HCT116 (cell line): ENCODE measurements at regions not wholly inside any gene's neighbourhood (a gene's known extent, or its start where the extent isn't known, plus 50 kb on each side); places are given as distances from the start of the nearest gene placed in this dataset.

Experiments
- EZH2 ChIP-seq: fragments of 200-600 bp; sonication (generic); IDR thresholded peaks from 2 replicates; pipeline ENCODE4 v1.6.1; 2017; ENCODE audit warnings: antibody characterized with exemption, mixed run types
- POLR2A ChIP-seq: IDR thresholded peaks from 2 replicates; pipeline ENCODE4 v1.7.0; 2011; ENCODE audit warnings: borderline replicate concordance; ENCODE audit not compliant: insufficient read depth, insufficient read length; ENCODE audit errors: extremely low read depth
- ZNF274 ChIP-seq: fragments of 200-500 bp; sonication (Bioruptor generic); IDR thresholded peaks from 2 replicates; pipeline ENCODE4 v1.6.1; 2014; ENCODE audit warnings: mild to moderate bottlenecking, low read depth, low read length, inconsistent platforms
- TF ChIP-seq, protein P1 (sequence below), 3 experiments: fragments of 200-600 bp in 1 of 3; sonication (generic) in 1 of 3; IDR thresholded peaks in 2 of 3; conservative IDR thresholded peaks in 1 of 3; 2 replicates each; pipeline ENCODE4 v1.5.1; 2012 to 2017; ENCODE audit warnings: low read depth in 2 of 3, low read length in 2 of 3, antibody characterized with exemption in 1 of 3, borderline replicate concordance in 1 of 3, control low read depth in 1 of 3, mild to moderate bottlenecking in 1 of 3, mixed read lengths in 1 of 3, mixed run types in 1 of 3, moderate library complexity in 1 of 3; ENCODE audit not compliant: insufficient read depth in 1 of 3

DNA sequence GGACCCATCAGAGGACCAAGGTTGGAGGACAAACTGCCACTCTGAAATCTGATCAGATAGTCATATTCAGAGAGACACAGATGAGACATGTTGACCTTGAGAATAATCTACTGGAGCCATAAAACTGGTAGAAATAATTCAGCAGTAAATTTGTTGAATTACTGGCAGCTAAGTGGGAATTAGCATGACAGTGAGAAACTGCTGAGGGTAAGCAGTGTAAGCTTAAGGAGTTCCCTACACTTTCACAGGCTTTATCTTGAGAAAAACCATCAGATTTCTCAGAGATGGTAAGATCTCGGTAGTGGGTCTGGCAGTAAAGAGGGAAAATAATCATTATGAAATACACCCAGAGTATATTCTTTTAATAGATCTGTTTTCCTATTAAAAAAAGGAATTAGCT, 213.7 kb downstream of the TECRL start:
- TF ChIP-seq POLR2A (no peak), ZNF274 (no peak), EZH2 (no peak)
- TF ChIP-seq, protein P1, sequence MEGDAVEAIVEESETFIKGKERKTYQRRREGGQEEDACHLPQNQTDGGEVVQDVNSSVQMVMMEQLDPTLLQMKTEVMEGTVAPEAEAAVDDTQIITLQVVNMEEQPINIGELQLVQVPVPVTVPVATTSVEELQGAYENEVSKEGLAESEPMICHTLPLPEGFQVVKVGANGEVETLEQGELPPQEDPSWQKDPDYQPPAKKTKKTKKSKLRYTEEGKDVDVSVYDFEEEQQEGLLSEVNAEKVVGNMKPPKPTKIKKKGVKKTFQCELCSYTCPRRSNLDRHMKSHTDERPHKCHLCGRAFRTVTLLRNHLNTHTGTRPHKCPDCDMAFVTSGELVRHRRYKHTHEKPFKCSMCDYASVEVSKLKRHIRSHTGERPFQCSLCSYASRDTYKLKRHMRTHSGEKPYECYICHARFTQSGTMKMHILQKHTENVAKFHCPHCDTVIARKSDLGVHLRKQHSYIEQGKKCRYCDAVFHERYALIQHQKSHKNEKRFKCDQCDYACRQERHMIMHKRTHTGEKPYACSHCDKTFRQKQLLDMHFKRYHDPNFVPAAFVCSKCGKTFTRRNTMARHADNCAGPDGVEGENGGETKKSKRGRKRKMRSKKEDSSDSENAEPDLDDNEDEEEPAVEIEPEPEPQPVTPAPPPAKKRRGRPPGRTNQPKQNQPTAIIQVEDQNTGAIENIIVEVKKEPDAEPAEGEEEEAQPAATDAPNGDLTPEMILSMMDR (IDR thresholded peaks at IDR 0.05 in 2 of 3, conservative IDR thresholded peaks at IDR 0.05 in 1 of 3; ENCODE audit: borderline replicate concordance in 1 of 3, insufficient read depth in 1 of 3, low read depth in 2 of 3, low read length in 2 of 3): no peak
